LHCN-M2 (cell line): ENCODE measurements at regions not wholly inside any gene's neighbourhood (a gene's known extent, or its start where the extent isn't known, plus 50 kb on each side); places are given as distances from the start of the nearest gene placed in this dataset.

ENCODE experiments used
- DNase-seq: peaks from one replicate; pipeline ENCODE4 v3.0.0-alpha.2; 2012; ENCODE audit warnings: low read depth

GRCh38 chr1:201708085-201708512 is 120.9 kb upstream of the IPO9 start:
- peak; percentile 90 for DNase-seq

- DNase-seq = no peak
Measured at GRCh38 chr1:201708691-201709090, 120.3 kb upstream of the IPO9 start.

- DNase-seq = peak; percentile 61
Measured at GRCh38 chr1:201709564-201710295, 119.2 kb upstream of the IPO9 start.

GRCh38 chr1:201710632-201711597 is 118.0 kb upstream of the IPO9 start:
- DNase-seq = peak; percentile 76

- peak; percentile 31 for DNase-seq
Measured at GRCh38 chr1:201711811-201712210, 117.1 kb upstream of the IPO9 start.

GRCh38 chr1:201712387-201713085 is 116.4 kb upstream of the IPO9 start:
- no peak for DNase-seq

- peak; percentile 99 for DNase-seq
Measured at GRCh38 chr1:201713086-201713810, 115.7 kb upstream of the IPO9 start.

GRCh38 chr1:201714542-201715329 is 114.2 kb upstream of the IPO9 start:
- DNase-seq = peak; percentile 100

GRCh38 chr1:201715351-201715750 is 113.6 kb upstream of the IPO9 start:
- DNase-seq = no peak

- no peak for DNase-seq
Measured at GRCh38 chr1:201715801-201716741, 112.9 kb upstream of the IPO9 start.

GRCh38 chr1:201716742-201717135 is 112.2 kb upstream of the IPO9 start:
- no peak for DNase-seq

GRCh38 chr1:201717286-201717685 is 111.7 kb upstream of the IPO9 start:
- DNase-seq = no peak

GRCh38 chr1:201718346-201719202 is 110.4 kb upstream of the IPO9 start:
- DNase-seq = peak; percentile 32

- DNase-seq = peak; percentile 68
Measured at GRCh38 chr1:201719812-201720521, 109.0 kb upstream of the IPO9 start.

GRCh38 chr1:201720522-201720844 is 108.5 kb upstream of the IPO9 start:
- no peak for DNase-seq

- DNase-seq = peak; percentile 66
Measured at GRCh38 chr1:201721082-201722049, 107.6 kb upstream of the IPO9 start.
